ENCODE measurements at regions not wholly inside any gene's neighbourhood (a gene's known extent, or its start where the extent isn't known, plus 50 kb on each side); places are given as distances from the start of the nearest gene placed in this dataset.
A peak's percentile ranks its signal among the peaks of the same experiment; 100 is the strongest.

DNA sequence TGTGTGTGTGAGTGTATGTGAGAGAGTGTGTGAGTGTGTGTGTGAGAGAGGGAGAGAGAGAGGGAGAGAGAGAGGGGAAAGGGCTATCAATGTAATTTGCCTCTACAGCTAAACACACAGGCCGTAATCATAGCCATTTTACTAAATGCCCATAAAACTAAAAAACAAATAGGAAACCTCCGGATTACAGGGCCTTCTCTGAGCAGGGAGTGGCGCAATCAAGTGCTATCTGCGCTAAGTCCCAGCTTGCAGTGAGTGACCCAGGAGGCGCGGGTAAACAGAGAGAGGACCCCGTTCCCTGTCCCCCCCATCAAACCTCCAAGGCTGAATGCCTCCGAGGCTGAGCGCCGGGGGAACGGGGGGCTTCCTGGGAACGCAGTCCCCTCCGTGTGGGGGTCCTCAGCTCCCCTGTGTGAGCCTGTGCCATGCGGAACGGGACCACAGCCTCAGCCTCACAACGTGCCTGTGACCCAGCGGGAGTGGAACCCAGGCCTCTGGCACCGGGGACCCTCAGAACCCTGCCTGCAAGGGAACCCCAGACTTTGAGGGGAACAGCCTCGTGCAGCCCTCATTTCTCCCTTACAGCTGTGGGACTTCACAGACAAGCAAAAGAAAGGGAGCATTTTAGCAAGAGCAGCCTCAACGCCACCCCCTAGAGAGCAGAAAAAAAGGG is 54.7 kb upstream of the ID2 start:
- TF ChIP-seq, protein P1, sequence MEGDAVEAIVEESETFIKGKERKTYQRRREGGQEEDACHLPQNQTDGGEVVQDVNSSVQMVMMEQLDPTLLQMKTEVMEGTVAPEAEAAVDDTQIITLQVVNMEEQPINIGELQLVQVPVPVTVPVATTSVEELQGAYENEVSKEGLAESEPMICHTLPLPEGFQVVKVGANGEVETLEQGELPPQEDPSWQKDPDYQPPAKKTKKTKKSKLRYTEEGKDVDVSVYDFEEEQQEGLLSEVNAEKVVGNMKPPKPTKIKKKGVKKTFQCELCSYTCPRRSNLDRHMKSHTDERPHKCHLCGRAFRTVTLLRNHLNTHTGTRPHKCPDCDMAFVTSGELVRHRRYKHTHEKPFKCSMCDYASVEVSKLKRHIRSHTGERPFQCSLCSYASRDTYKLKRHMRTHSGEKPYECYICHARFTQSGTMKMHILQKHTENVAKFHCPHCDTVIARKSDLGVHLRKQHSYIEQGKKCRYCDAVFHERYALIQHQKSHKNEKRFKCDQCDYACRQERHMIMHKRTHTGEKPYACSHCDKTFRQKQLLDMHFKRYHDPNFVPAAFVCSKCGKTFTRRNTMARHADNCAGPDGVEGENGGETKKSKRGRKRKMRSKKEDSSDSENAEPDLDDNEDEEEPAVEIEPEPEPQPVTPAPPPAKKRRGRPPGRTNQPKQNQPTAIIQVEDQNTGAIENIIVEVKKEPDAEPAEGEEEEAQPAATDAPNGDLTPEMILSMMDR (IDR thresholded peaks at IDR 0.05), result no peak
- Histone ChIP-seq H3K79me2 (ENCODE audit: insufficient read depth, low read length) (no peaks in the 10 kb centered on the region), H3K9me3 (replicated peaks in 1 of 2; ENCODE audit: control insufficient read depth in 1 of 2, insufficient read depth in 1 of 2, low read length in 2 of 2) (no peaks in the 10 kb centered on the region), H3K36me3 (replicated peaks in 1 of 2; ENCODE audit: control insufficient read depth in 1 of 2, insufficient read depth in 2 of 2, low read length in 2 of 2) (no peaks in the 10 kb centered on the region), H3K4me3 (replicated peaks in 1 of 3; ENCODE audit: low read depth in 2 of 3, low read length in 3 of 3) (no peak overlapping the region), H3K27ac (ENCODE audit: low read depth in 1 of 2, low read length in 2 of 2) (no peak overlapping the region), H2AFZ (ENCODE audit: insufficient read depth, low read depth, low read length, poor library complexity, severe bottlenecking) (peak overlapping the region; percentile 11), H3K4me2 (replicated peaks; ENCODE audit: extremely low read depth, low read length, poor library complexity, severe bottlenecking) (no peak overlapping the region), H3K27me3 (ENCODE audit: control insufficient read depth in 2 of 2, insufficient read depth in 2 of 2, low read length in 2 of 2) (no peaks in the 10 kb centered on the region), H3K9ac (ENCODE audit: insufficient read depth, low read length, poor library complexity, severe bottlenecking) (no peak overlapping the region), H4K20me1 (ENCODE audit: insufficient read depth, low read length) (no peaks in the 10 kb centered on the region), H3K4me1 (ENCODE audit: control insufficient read depth in 1 of 2, insufficient read depth in 2 of 2, low read length in 2 of 2) (no peaks in the 10 kb centered on the region)
- no peak overlapping the region for H3K4me3 Mint-ChIP-seq
- H3K9me3 Mint-ChIP-seq, result no peaks in the 10 kb centered on the region
- WGBS (ENCODE audit: insufficient coverage), result 81% methylated on average over 15 of the region's 20 CpGs
- no peak for DNase-seq
- H3K27ac Mint-ChIP-seq, result peak overlapping the region in 1 of 7 donors; percentile 55
- peaks cover 19% of the 10 kb centered on the region for H3K4me1 Mint-ChIP-seq
- peaks cover 4 to 11% (median 9%) of the 10 kb centered on the region in 3 donors for H3K27me3 Mint-ChIP-seq (ENCODE audit: low read depth in 3 of 3)
- no peaks in the 10 kb centered on the region for H3K36me3 Mint-ChIP-seq
- intact Hi-C loops (cut with micrococcal nuclease), result loop anchor here in 1 of 2 donors (10.0 kb wide), 1 partner anchor 1358 kb away; no protein-coding TSS in a partner anchor

DNA sequence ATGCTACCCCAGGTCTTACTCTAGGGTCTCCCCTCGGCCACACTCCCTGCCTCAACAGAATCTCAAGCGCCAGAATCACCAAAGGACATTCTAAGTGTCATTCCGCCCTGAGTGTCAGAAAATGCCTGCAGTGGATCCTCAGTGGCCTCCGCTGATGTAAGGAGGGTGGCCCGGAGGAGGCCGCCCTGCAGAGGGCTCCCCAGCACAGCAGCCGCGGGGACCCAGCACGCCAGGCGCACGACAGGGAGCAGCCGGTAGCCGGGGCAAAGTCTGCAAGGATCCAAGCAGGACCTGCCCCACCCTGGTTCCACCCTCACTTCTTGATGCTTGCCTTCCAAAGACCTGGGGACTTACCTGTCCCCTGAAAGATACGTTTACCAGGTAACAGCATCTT is 54.2 kb upstream of the ID2 start:
- Histone ChIP-seq H4K20me1 (ENCODE audit: insufficient read depth, low read length) (no peaks in the 10 kb centered on the region), H2AFZ (ENCODE audit: insufficient read depth, low read depth, low read length, poor library complexity, severe bottlenecking) (no peak overlapping the region), H3K27ac (ENCODE audit: low read depth in 1 of 2, low read length in 2 of 2) (no peak overlapping the region), H3K9ac (ENCODE audit: insufficient read depth, low read length, poor library complexity, severe bottlenecking) (no peak overlapping the region), H3K27me3 (ENCODE audit: control insufficient read depth in 2 of 2, insufficient read depth in 2 of 2, low read length in 2 of 2) (no peaks in the 10 kb centered on the region), H3K4me3 (replicated peaks in 1 of 3; ENCODE audit: low read depth in 2 of 3, low read length in 3 of 3) (no peak overlapping the region), H3K79me2 (ENCODE audit: insufficient read depth, low read length) (no peaks in the 10 kb centered on the region), H3K9me3 (replicated peaks in 1 of 2; ENCODE audit: control insufficient read depth in 1 of 2, insufficient read depth in 1 of 2, low read length in 2 of 2) (no peaks in the 10 kb centered on the region), H3K4me1 (ENCODE audit: control insufficient read depth in 1 of 2, insufficient read depth in 2 of 2, low read length in 2 of 2) (no peaks in the 10 kb centered on the region), H3K4me2 (replicated peaks; ENCODE audit: extremely low read depth, low read length, poor library complexity, severe bottlenecking) (no peak overlapping the region), H3K36me3 (replicated peaks in 1 of 2; ENCODE audit: control insufficient read depth in 1 of 2, insufficient read depth in 2 of 2, low read length in 2 of 2) (no peaks in the 10 kb centered on the region)
- no peaks in the 10 kb centered on the region for H3K9me3 Mint-ChIP-seq
- H3K27me3 Mint-ChIP-seq (ENCODE audit: low read depth in 3 of 3), result peaks cover 2 to 10% (median 8%) of the 10 kb centered on the region in 3 donors
- TF ChIP-seq, protein P1 (IDR thresholded peaks at IDR 0.05), result no peak
- no peak overlapping the region for H3K27ac Mint-ChIP-seq
- DNase-seq, result no peak
- H3K4me3 Mint-ChIP-seq, result no peak overlapping the region
- H3K36me3 Mint-ChIP-seq, result no peaks in the 10 kb centered on the region
- WGBS (ENCODE audit: insufficient coverage), result 97% methylated on average over 5 of the region's 14 CpGs
- intact Hi-C loops (cut with micrococcal nuclease), result loop anchor here in 1 of 2 donors (10.0 kb wide), 1 partner anchor 1357 kb away; no protein-coding TSS in a partner anchor
- peaks cover 15% of the 10 kb centered on the region for H3K4me1 Mint-ChIP-seq

Measured in CD14-positive monocyte (primary cell).